ENCODE measurements at regions not wholly inside any gene's neighbourhood (a gene's known extent, or its start where the extent isn't known, plus 50 kb on each side); places are given as distances from the start of the nearest gene placed in this dataset.

- TF ChIP-seq, protein P1, sequence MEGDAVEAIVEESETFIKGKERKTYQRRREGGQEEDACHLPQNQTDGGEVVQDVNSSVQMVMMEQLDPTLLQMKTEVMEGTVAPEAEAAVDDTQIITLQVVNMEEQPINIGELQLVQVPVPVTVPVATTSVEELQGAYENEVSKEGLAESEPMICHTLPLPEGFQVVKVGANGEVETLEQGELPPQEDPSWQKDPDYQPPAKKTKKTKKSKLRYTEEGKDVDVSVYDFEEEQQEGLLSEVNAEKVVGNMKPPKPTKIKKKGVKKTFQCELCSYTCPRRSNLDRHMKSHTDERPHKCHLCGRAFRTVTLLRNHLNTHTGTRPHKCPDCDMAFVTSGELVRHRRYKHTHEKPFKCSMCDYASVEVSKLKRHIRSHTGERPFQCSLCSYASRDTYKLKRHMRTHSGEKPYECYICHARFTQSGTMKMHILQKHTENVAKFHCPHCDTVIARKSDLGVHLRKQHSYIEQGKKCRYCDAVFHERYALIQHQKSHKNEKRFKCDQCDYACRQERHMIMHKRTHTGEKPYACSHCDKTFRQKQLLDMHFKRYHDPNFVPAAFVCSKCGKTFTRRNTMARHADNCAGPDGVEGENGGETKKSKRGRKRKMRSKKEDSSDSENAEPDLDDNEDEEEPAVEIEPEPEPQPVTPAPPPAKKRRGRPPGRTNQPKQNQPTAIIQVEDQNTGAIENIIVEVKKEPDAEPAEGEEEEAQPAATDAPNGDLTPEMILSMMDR (IDR thresholded peaks at IDR 0.05; ENCODE audit: borderline replicate concordance, extremely low read depth, low read length, poor library complexity, severe bottlenecking): no peak
- TF ChIP-seq EZH2 (IDR thresholded peaks at IDR 0.05; ENCODE audit: borderline replicate concordance, low read depth, low read length, severe bottlenecking): no peak
Measured at GRCh38 chr7:84912018-84912417, 274.8 kb downstream of the SEMA3D start.

Data from DND-41 (cell line).